NT2/D1 (cell line): ENCODE measurements at regions not wholly inside any gene's neighbourhood (a gene's known extent, or its start where the extent isn't known, plus 50 kb on each side); places are given as distances from the start of the nearest gene placed in this dataset.

Experiments used
- SUZ12 ChIP-seq: IDR thresholded peaks from 2 replicates; pipeline ENCODE4 v1.6.1; 2011; ENCODE audit not compliant: insufficient read length, insufficient read depth; ENCODE audit errors: extremely low read depth
- YY1 ChIP-seq: IDR thresholded peaks from 2 replicates; pipeline ENCODE4 v1.6.1; 2011; ENCODE audit not compliant: insufficient read length, insufficient read depth
- ZNF274 ChIP-seq: IDR thresholded peaks from 2 replicates; pipeline ENCODE4 v1.6.1; 2011; ENCODE audit warnings: mild to moderate bottlenecking, low read depth, low read length

GRCh38 chr17:72236980-72237633 is 116.3 kb downstream of the SOX9 start:
- TF ChIP-seq ZNF274 (no peak), YY1 (no peak), SUZ12 (no peak)
